ENCODE measurements at regions not wholly inside any gene's neighbourhood (a gene's known extent, or its start where the extent isn't known, plus 50 kb on each side); places are given as distances from the start of the nearest gene placed in this dataset.

- DNase-seq (ENCODE audit: low spot score): no peak
- Histone ChIP-seq H2BK12ac (ENCODE audit: low read length) (no peak overlapping the region), H3K27me3 (ENCODE audit: control insufficient read depth in 3 of 3, insufficient read depth in 3 of 3, low read depth in 1 of 3, low read length in 3 of 3) (no peaks in the 10 kb centered on the region), H3K27ac (replicated peaks; ENCODE audit: low read length) (no peak overlapping the region), H2BK5ac (ENCODE audit: low read length) (no peak overlapping the region), H3K9me3 (replicated peaks in 1 of 2; ENCODE audit: control insufficient read depth in 2 of 2, insufficient read depth in 1 of 2, low read depth in 1 of 2, low read length in 2 of 2) (peaks cover 0 to 20% of the 10 kb centered on the region in 2 donors), H4K8ac (ENCODE audit: low read depth, low read length) (no peak overlapping the region), H3K23ac (ENCODE audit: low read depth, low read length, poor library complexity) (no peak overlapping the region), H3K36me3 (replicated peaks in 1 of 2; ENCODE audit: control insufficient read depth in 2 of 2, insufficient read depth in 2 of 2, low read length in 2 of 2) (no peaks in the 10 kb centered on the region), H2AK5ac (ENCODE audit: low read depth, low read length) (no peak overlapping the region), H2AFZ (ENCODE audit: low read length) (no peak overlapping the region), H3K9ac (ENCODE audit: low read depth, low read length, poor library complexity) (no peak overlapping the region), H3K4me3 (ENCODE audit: low read length in 2 of 2) (no peak overlapping the region), H3K79me1 (ENCODE audit: low read depth, low read length) (no peaks in the 10 kb centered on the region), H3K4me1 (ENCODE audit: control insufficient read depth in 2 of 2, insufficient read depth in 1 of 2, low read depth in 1 of 2, low read length in 2 of 2) (peaks cover 0 to 15% of the 10 kb centered on the region in 2 donors), H2BK120ac (ENCODE audit: low read depth, low read length) (no peak overlapping the region), H4K91ac (ENCODE audit: low read depth, low read length, poor library complexity) (no peak overlapping the region), H2BK15ac (ENCODE audit: low read length) (no peak overlapping the region), H3K18ac (ENCODE audit: low read length) (no peak overlapping the region), H3K14ac (ENCODE audit: low read length) (no peak overlapping the region), H3K4ac (ENCODE audit: low read length) (no peak overlapping the region), H3K4me2 (ENCODE audit: insufficient read depth, low read length, poor library complexity, severe bottlenecking) (no peak overlapping the region)
- WGBS, 2 donors (ENCODE audit: extremely low coverage in 2 of 2, insufficient read length in 2 of 2, insufficient replicate concordance in 1 of 2): no CpG with 5 or more reads among the region's 1 CpG
These were observed 113.0 kb downstream of the CTTN start for GRCh38 chr11:70511345-70511744.

- Histone ChIP-seq H3K27me3 (ENCODE audit: control insufficient read depth in 3 of 3, insufficient read depth in 3 of 3, low read depth in 1 of 3, low read length in 3 of 3) (no peaks in the 10 kb centered on the region), H2AFZ (ENCODE audit: low read length) (no peak overlapping the region)
- DNase-seq (ENCODE audit: low spot score): no peak
These were observed 114.4 kb downstream of the CTTN start for GRCh38 chr11:70512716-70513115.

DNA sequence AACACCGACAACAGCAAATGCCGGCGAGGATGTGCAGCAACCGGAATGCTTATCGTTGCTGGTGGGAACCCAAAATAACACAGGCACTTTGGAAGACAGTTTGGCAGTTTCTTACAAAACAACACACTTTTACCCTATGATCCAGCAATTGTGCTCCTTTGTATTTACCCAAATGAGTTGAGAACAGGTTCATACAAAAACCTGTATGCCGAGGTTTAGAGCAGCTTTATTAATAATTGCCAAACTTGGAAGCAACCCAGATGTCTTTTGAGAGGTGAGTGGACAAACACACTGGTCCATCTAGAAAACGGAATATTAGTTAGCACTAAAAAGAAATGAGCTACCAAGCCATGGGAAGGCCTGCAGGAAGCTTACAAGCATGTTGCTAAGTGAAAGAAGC lies 118.9 kb downstream of the CTTN start:
- Histone ChIP-seq H3K4ac (ENCODE audit: low read length) (no peak overlapping the region), H4K8ac (ENCODE audit: low read depth, low read length) (no peak overlapping the region), H3K9ac (ENCODE audit: low read depth, low read length, poor library complexity) (no peak overlapping the region), H3K4me2 (ENCODE audit: insufficient read depth, low read length, poor library complexity, severe bottlenecking) (no peak overlapping the region), H2BK15ac (ENCODE audit: low read length) (no peak overlapping the region), H3K14ac (ENCODE audit: low read length) (no peak overlapping the region), H3K4me3 (ENCODE audit: low read length in 2 of 2) (no peak overlapping the region), H3K18ac (ENCODE audit: low read length) (no peak overlapping the region), H3K23ac (ENCODE audit: low read depth, low read length, poor library complexity) (no peak overlapping the region), H4K91ac (ENCODE audit: low read depth, low read length, poor library complexity) (no peak overlapping the region), H2BK5ac (ENCODE audit: low read length) (no peak overlapping the region), H3K27ac (replicated peaks; ENCODE audit: low read length) (no peak overlapping the region), H3K36me3 (replicated peaks in 1 of 2; ENCODE audit: control insufficient read depth in 2 of 2, insufficient read depth in 2 of 2, low read length in 2 of 2) (no peaks in the 10 kb centered on the region), H3K79me1 (ENCODE audit: low read depth, low read length) (peaks cover 3% of the 10 kb centered on the region), H3K4me1 (ENCODE audit: control insufficient read depth in 2 of 2, insufficient read depth in 1 of 2, low read depth in 1 of 2, low read length in 2 of 2) (peaks cover 10 to 11% of the 10 kb centered on the region in 2 donors), H2AFZ (ENCODE audit: low read length) (no peak overlapping the region), H3K27me3 (ENCODE audit: control insufficient read depth in 3 of 3, insufficient read depth in 3 of 3, low read depth in 1 of 3, low read length in 3 of 3) (no peaks in the 10 kb centered on the region), H2AK5ac (ENCODE audit: low read depth, low read length) (no peak overlapping the region), H2BK120ac (ENCODE audit: low read depth, low read length) (no peak overlapping the region), H3K9me3 (replicated peaks in 1 of 2; ENCODE audit: control insufficient read depth in 2 of 2, insufficient read depth in 1 of 2, low read depth in 1 of 2, low read length in 2 of 2) (peaks cover 0 to 20% of the 10 kb centered on the region in 2 donors), H2BK12ac (ENCODE audit: low read length) (no peak overlapping the region)
- no CpG with 5 or more reads among the region's 7 CpGs for WGBS, 2 donors (ENCODE audit: extremely low coverage in 2 of 2, insufficient read length in 2 of 2, insufficient replicate concordance in 1 of 2)
- DNase-seq (ENCODE audit: low spot score): no peak

More at GRCh38 chr11:70512716-70513115, 114.4 kb downstream of the CTTN start:
- Histone ChIP-seq H2BK12ac (ENCODE audit: low read length) (no peak overlapping the region), H3K4ac (ENCODE audit: low read length) (no peak overlapping the region), H3K18ac (ENCODE audit: low read length) (no peak overlapping the region), H3K23ac (ENCODE audit: low read depth, low read length, poor library complexity) (no peak overlapping the region), H3K14ac (ENCODE audit: low read length) (no peak overlapping the region), H3K4me1 (ENCODE audit: control insufficient read depth in 2 of 2, insufficient read depth in 1 of 2, low read depth in 1 of 2, low read length in 2 of 2) (peaks cover 0 to 15% of the 10 kb centered on the region in 2 donors), H3K9me3 (replicated peaks in 1 of 2; ENCODE audit: control insufficient read depth in 2 of 2, insufficient read depth in 1 of 2, low read depth in 1 of 2, low read length in 2 of 2) (peaks cover 0 to 20% of the 10 kb centered on the region in 2 donors), H2BK120ac (ENCODE audit: low read depth, low read length) (no peak overlapping the region), H3K36me3 (replicated peaks in 1 of 2; ENCODE audit: control insufficient read depth in 2 of 2, insufficient read depth in 2 of 2, low read length in 2 of 2) (no peaks in the 10 kb centered on the region), H3K9ac (ENCODE audit: low read depth, low read length, poor library complexity) (no peak overlapping the region), H2AK5ac (ENCODE audit: low read depth, low read length) (no peak overlapping the region), H3K27ac (replicated peaks; ENCODE audit: low read length) (no peak overlapping the region), H2BK15ac (ENCODE audit: low read length) (no peak overlapping the region), H4K8ac (ENCODE audit: low read depth, low read length) (no peak overlapping the region), H4K91ac (ENCODE audit: low read depth, low read length, poor library complexity) (no peak overlapping the region), H3K4me3 (ENCODE audit: low read length in 2 of 2) (no peak overlapping the region), H3K79me1 (ENCODE audit: low read depth, low read length) (no peaks in the 10 kb centered on the region), H3K4me2 (ENCODE audit: insufficient read depth, low read length, poor library complexity, severe bottlenecking) (no peak overlapping the region), H2BK5ac (ENCODE audit: low read length) (no peak overlapping the region)

GRCh38 chr11:70517988-70518907 lies 119.9 kb downstream of the CTTN start:
- Histone ChIP-seq H3K27ac (replicated peaks; ENCODE audit: low read length) (no peak overlapping the region), H3K14ac (ENCODE audit: low read length) (no peak overlapping the region), H4K8ac (ENCODE audit: low read depth, low read length) (no peak overlapping the region), H3K9me3 (replicated peaks in 1 of 2; ENCODE audit: control insufficient read depth in 2 of 2, insufficient read depth in 1 of 2, low read depth in 1 of 2, low read length in 2 of 2) (peaks cover 0 to 13% of the 10 kb centered on the region in 2 donors), H2AK5ac (ENCODE audit: low read depth, low read length) (peak overlapping the region; percentile 49), H3K27me3 (ENCODE audit: control insufficient read depth in 3 of 3, insufficient read depth in 3 of 3, low read depth in 1 of 3, low read length in 3 of 3) (no peaks in the 10 kb centered on the region), H2BK15ac (ENCODE audit: low read length) (no peak overlapping the region), H2BK120ac (ENCODE audit: low read depth, low read length) (no peak overlapping the region), H2BK5ac (ENCODE audit: low read length) (no peak overlapping the region), H4K91ac (ENCODE audit: low read depth, low read length, poor library complexity) (no peak overlapping the region), H3K4me1 (ENCODE audit: control insufficient read depth in 2 of 2, insufficient read depth in 1 of 2, low read depth in 1 of 2, low read length in 2 of 2) (peaks cover 19 to 21% of the 10 kb centered on the region in 2 donors), H3K18ac (ENCODE audit: low read length) (peak overlapping the region; percentile 70), H3K23ac (ENCODE audit: low read depth, low read length, poor library complexity) (no peak overlapping the region), H2AFZ (ENCODE audit: low read length) (no peak overlapping the region), H3K9ac (ENCODE audit: low read depth, low read length, poor library complexity) (no peak overlapping the region), H3K4me2 (ENCODE audit: insufficient read depth, low read length, poor library complexity, severe bottlenecking) (no peak overlapping the region), H3K36me3 (replicated peaks in 1 of 2; ENCODE audit: control insufficient read depth in 2 of 2, insufficient read depth in 2 of 2, low read length in 2 of 2) (no peaks in the 10 kb centered on the region), H3K79me1 (ENCODE audit: low read depth, low read length) (peaks cover 3% of the 10 kb centered on the region), H3K4ac (ENCODE audit: low read length) (no peak overlapping the region), H3K4me3 (ENCODE audit: low read length in 2 of 2) (no peak overlapping the region), H2BK12ac (ENCODE audit: low read length) (no peak overlapping the region)
- no peak for DNase-seq (ENCODE audit: low spot score)
- WGBS, 2 donors (ENCODE audit: extremely low coverage in 2 of 2, insufficient read length in 2 of 2, insufficient replicate concordance in 1 of 2): no CpG with 5 or more reads among the region's 22 CpGs
